NCI-H526 treated with DMSO at 0.1 percent for 48 hours (cell line): ENCODE measurements at regions not wholly inside any gene's neighbourhood (a gene's known extent, or its start where the extent isn't known, plus 50 kb on each side); places are given as distances from the start of the nearest gene placed in this dataset.

Experiments
- DNase-seq: peaks from one replicate; lab custom pipeline; 2025; lab: John Stamatoyannopoulos, UW

GRCh38 chr2:204321910-204322751 lies 223.1 kb upstream of the PARD3B start:
- no peak for DNase-seq

DNA sequence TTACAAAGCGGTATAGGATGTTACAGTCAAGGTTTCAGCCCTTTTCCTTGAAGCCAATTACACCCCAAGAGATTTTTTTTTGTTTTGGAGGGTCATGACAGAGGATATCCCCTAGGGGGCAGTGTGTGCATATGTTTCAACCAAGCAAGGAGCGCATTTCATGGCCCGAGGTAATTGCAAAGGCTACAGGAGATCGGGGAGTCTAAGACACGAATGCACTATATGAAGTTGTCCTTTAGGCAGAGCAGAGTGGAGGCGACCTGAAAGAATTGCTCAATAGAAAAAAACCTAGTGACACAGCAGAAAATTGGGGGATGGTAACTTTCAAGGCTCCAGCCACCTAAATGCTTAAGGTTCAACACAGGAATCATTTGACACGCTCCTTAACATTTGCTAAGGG lies 219.8 kb upstream of the PARD3B start:
- DNase-seq: peak; percentile 60

- no peak for DNase-seq
Observed at GRCh38 chr2:204328373-204328772, 216.9 kb upstream of the PARD3B start.

DNA sequence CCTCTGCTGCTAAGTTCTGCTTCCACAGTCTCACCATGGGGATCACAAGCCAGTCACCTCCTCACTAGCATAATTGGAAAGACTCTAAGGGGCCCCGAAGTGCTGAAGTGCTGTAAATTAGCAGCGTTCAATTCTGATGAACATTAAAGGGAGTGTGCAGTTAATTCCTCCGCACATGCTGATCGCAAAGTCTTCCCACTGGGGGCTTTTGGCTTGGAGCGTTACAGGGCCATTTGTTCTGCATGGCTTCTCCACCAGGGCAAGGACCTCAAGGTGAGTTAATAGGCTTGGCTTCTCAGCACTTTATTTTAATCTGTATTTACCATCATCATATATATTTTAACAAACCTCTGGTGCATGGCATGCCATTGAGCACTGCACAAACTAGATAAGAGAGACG lies 216.3 kb upstream of the PARD3B start:
- DNase-seq: no peak

DNA sequence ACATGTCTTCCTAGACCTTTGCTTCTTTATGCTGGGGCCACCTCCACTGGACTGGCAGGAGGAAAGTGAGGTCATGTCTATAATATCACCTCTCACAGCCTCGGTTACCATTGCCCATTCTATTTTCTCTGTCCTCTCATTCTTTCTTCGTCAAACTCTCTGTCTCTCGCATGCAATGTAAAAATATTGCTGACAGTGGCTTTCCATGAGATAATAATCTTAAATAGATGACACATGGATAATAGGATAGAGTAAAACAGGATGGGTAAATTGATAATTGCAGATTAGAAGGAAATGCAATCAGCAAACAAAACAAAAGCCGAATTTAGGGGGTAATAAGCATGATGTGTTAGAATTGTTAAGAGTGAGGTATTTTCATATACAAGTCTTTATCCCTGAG lies 215.7 kb upstream of the PARD3B start:
- DNase-seq: no peak

DNA sequence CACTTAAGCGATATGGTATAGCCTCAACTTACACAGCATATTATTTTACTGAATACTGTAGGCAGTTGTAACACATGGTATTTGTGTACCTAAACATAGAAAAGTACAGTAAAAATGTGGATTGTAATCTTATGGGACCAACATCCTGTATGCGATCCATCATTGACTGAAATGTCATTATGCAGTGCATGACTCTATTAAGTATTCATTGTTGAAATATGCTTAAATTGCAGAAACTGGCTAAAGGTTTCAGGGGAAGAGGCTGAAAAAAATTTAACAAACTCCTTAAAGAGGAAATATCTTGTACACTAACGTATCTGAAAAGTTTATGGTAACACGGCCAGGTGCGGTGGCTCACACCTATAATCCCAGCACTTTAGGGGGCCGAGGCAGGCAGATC lies 214.1 kb upstream of the PARD3B start:
- no peak for DNase-seq

DNA sequence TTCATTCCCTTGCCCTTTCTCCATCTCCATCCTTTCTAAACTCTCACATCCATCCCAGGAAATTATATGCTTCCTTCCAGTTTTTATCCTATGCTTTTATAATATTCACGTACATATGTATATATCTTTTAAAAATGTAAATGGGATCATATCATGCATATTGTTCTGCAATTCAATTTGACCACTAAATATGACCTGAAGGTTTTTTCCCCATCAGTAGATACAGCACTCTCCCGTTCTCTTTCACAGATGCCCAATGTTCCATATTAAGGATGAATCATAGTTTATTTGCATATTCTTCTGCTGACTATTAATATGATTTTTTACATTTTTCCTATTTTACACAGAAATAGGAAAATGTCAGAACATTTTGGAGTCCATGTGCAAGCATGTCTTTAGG lies 213.3 kb upstream of the PARD3B start:
- no peak for DNase-seq

DNA sequence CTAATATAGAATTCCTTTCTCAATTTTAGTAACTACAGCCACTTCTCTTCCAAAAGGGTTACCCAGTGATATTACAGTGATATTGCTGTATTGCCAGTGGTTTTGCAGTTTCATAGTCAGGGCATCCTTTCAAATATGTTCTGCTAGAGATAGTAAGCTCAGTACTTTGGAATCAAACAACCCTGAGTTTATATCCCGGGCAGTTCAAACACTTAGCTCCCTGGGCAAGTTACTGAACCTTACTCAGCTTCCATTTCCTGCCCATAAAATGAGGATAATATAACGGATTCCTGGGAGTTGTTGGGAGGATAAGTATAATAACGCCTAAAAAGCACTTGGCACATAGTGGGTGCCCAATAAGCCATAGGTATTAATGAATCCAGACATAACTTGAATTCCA lies 212.6 kb upstream of the PARD3B start:
- no peak for DNase-seq

DNA sequence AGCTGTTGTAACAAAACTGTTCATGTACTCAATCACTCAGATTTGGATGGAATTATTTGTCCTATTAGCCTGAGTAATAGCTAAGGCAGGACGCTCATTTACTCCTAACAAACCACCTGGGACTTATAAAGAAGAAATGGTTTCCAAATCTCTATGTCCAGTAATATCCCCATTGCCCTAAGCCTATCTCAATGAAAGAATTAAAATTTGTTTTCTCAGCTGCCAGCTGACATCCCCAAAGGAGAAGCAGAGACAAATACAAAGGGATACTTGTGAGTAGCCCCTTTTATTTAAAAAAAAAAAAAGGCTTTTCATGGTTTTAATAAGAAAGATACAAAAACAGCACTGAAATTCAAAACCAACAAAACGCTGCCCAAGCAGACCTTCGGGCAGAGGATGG lies 211.4 kb upstream of the PARD3B start:
- DNase-seq: no peak

DNA sequence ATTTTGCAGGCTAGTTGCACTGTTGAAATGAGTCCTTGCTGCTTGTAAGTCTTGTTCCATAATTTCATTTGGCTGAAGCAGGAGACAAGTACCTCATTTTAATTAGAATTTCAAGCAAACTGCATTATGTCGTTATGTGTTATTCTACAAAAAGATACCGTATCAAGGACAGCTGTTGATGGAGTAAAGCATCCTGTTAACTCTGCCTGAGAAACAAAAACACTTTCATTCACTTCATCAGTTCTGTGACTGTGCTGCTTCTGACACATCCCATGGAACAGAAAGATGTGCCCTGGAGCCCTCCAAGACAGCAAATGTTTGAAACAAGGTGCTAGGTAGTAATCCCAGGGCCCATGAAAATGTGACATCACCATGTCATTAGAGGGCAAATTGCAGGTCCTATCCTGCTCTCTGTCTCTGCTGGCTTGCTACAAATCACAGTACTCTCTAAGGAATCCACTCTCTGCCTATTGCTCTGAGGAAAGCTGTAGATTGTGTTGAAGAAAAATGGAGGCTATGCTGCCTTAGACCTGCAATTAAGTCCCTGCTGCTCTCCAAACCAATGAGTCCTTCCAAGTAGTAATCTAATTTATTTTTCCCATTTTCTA lies 209.7 kb upstream of the PARD3B start:
- DNase-seq: no peak

DNA sequence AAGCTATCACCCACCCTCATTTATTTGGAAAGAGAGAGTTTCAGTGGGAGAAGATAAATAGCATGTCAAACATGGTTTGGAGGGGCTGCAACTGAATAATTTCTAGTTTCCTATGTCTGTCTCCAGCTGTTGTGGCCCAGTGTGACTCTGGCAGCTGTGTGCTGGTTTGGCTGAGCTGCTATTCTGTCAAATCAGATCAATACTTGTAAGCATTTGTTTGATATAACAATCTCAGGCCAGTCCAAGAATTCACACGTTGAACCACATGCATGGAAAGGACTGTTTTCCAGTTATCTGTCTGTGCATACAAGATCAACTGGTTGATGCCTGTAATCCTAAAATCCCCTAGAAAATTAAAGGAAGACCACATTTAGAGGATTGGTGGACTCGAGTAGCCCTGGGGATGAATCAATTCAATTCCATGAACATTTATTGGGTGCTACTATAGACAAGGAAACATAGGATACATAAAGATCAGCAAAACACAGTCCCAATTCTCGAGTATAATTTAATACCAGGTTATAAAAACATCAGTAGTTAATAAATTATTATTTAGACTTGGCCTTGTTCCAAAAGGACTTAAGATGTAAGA lies 209.0 kb upstream of the PARD3B start:
- no peak for DNase-seq

DNA sequence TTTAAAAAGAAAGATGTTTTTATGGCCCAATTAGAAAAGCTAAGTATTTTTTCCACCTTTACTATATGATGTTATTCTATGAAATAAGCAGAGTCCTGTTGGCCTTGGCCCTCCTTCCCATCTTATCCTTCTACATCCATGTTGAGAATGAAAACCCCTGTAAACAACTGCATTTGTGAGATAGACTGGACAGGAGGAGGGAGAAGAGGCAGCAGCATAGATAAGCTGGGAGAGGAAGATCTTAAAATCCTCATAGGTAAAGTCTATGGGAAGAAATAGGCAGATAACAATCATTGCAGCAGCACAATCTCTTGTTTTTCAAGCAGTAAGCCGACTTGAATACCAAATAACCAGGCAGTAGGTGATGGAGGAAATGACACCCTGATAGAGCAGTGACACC lies 207.6 kb upstream of the PARD3B start:
- DNase-seq: no peak

- peak; percentile 97 for DNase-seq
Observed at GRCh38 chr2:204339212-204339715, 206.0 kb upstream of the PARD3B start.

- no peak for DNase-seq
Observed at GRCh38 chr2:204340511-204340910, 204.8 kb upstream of the PARD3B start.

- DNase-seq: no peak
Observed at GRCh38 chr2:204341887-204342276, 203.4 kb upstream of the PARD3B start.

DNA sequence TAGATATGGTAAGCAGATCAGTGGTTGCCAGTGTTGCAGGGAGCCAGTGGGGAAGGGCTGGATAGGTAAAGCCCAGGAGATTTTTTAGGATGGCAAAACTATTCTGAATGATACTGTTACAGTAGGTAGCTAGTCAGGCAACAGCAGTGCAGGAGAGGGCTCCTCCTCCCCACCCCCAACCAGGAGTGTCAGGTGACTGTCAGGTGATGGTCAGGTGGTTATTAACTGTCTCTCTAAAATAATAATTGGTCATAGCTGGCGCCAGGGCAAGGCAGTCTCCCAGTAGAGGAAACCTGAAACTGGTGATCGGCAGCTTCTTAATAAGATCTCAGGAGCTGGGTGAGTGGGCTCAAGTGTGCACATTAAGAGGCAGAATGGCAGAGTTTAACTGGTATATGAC lies 201.6 kb upstream of the PARD3B start:
- no peak for DNase-seq

GRCh38 chr2:204344119-204344518 lies 201.2 kb upstream of the PARD3B start:
- DNase-seq: no peak

DNA sequence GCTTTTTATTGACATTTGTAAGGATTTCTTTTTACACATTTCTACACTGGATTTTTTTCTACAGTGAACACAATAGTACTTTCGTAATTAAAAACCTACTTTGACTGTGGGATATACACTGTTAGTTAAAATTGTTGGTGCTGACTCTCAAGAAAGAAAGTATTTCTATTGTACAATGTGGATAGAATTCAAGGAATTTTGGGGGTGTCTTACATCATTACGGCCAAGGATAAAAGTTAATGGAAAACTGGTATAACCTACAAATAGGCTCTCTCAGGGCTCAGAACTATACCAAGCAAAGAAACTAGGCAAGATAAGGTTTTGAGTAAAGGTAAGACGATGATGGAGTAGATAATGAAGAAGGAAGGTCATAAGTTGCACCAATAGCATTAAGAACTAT lies 198.4 kb upstream of the PARD3B start:
- DNase-seq: no peak

GRCh38 chr2:204353823-204354222 lies 191.5 kb upstream of the PARD3B start:
- DNase-seq: no peak

GRCh38 chr2:204354442-204354856 lies 190.8 kb upstream of the PARD3B start:
- no peak for DNase-seq

GRCh38 chr2:204355688-204356087 lies 189.6 kb upstream of the PARD3B start:
- DNase-seq: no peak

DNA sequence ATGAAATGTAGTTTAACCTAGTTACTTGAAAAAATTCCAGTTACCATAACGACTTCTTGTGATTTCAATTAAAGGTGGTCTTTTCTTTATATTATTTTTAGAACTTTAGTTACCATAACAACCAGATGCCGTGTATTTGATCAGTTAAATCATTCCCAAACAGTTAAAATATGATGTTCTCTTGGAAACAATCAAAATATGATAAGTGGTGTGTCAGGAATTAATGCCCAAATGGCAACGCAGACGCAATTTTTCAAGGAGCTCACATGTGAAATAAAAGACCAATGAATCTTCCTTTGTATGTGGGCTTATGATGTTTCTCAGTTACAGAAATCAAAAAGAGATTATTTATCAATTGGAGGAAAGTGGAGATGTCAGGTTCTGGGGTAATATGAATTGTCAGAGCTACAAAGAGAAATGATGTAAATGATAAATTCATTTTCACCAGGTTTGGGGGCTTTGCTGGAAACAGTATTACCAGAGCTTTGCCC lies 189.1 kb upstream of the PARD3B start:
- no peak for DNase-seq

GRCh38 chr2:204357286-204357685 lies 188.0 kb upstream of the PARD3B start:
- DNase-seq: no peak
